ENCODE measurements at regions not wholly inside any gene's neighbourhood (a gene's known extent, or its start where the extent isn't known, plus 50 kb on each side); places are given as distances from the start of the nearest gene placed in this dataset.

GRCh38 chr1:65584399-65584798 lies 163.9 kb downstream of the LEPR start:
- Histone ChIP-seq H3K27ac (ENCODE audit: low read depth, low read length) (no peak overlapping the region), H3K36me3 (ENCODE audit: insufficient read depth, low read length) (no peaks in the 10 kb centered on the region), H3K4me3 (ENCODE audit: insufficient read depth, low read depth, low read length) (no peak overlapping the region), H3K9ac (ENCODE audit: low read length) (no peak overlapping the region), H2AFZ (ENCODE audit: low read depth, low read length) (no peak overlapping the region), H4K20me1 (ENCODE audit: insufficient read depth, low read length) (no peaks in the 10 kb centered on the region), H3K4me1 (ENCODE audit: insufficient read depth, low read length) (no peaks in the 10 kb centered on the region), H3K9me3 (ENCODE audit: insufficient read depth, low read depth, low read length) (no peaks in the 10 kb centered on the region), H3K4me2 (ENCODE audit: low read length) (no peak overlapping the region), H3K27me3 (ENCODE audit: insufficient read depth, low read length) (no peaks in the 10 kb centered on the region), H3K79me2 (ENCODE audit: insufficient read depth, low read length) (no peaks in the 10 kb centered on the region)
- Mint-ChIP-seq H3K4me3 (ENCODE audit: unreplicated experiment) (no peak overlapping the region), H3K27ac (ENCODE audit: unreplicated experiment) (no peak overlapping the region), H3K36me3 (ENCODE audit: low read depth, unreplicated experiment) (no peaks in the 10 kb centered on the region), H3K4me1 (ENCODE audit: low read depth, unreplicated experiment) (no peaks in the 10 kb centered on the region), H3K9me3 (ENCODE audit: unreplicated experiment) (peaks cover 3% of the 10 kb centered on the region), H3K27me3 (ENCODE audit: low read depth, unreplicated experiment) (no peaks in the 10 kb centered on the region)
- TF ChIP-seq CTCF (IDR thresholded peaks at IDR 0.05; ENCODE audit: insufficient read depth, low read depth, low read length) (no peak), EZH2 (IDR thresholded peaks at IDR 0.05; ENCODE audit: insufficient read depth, low read length) (no peak)
- peak; percentile 26 for FAIRE-seq
- DNase-seq (ENCODE audit: low read depth): no peak

- Histone ChIP-seq H2AFZ (ENCODE audit: low read depth, low read length) (no peak overlapping the region), H3K4me1 (ENCODE audit: insufficient read depth, low read length) (no peaks in the 10 kb centered on the region), H3K36me3 (ENCODE audit: insufficient read depth, low read length) (no peaks in the 10 kb centered on the region), H3K4me2 (ENCODE audit: low read length) (no peak overlapping the region), H3K79me2 (ENCODE audit: insufficient read depth, low read length) (no peaks in the 10 kb centered on the region), H3K27ac (ENCODE audit: low read depth, low read length) (no peak overlapping the region), H4K20me1 (ENCODE audit: insufficient read depth, low read length) (no peaks in the 10 kb centered on the region), H3K4me3 (ENCODE audit: insufficient read depth, low read depth, low read length) (no peak overlapping the region), H3K27me3 (ENCODE audit: insufficient read depth, low read length) (no peaks in the 10 kb centered on the region), H3K9me3 (ENCODE audit: insufficient read depth, low read depth, low read length) (no peaks in the 10 kb centered on the region), H3K9ac (ENCODE audit: low read length) (no peak overlapping the region)
- Mint-ChIP-seq H3K4me1 (ENCODE audit: low read depth, unreplicated experiment) (no peaks in the 10 kb centered on the region), H3K4me3 (ENCODE audit: unreplicated experiment) (no peak overlapping the region), H3K9me3 (ENCODE audit: unreplicated experiment) (peaks cover 1% of the 10 kb centered on the region), H3K27me3 (ENCODE audit: low read depth, unreplicated experiment) (no peaks in the 10 kb centered on the region), H3K27ac (ENCODE audit: unreplicated experiment) (no peak overlapping the region), H3K36me3 (ENCODE audit: low read depth, unreplicated experiment) (no peaks in the 10 kb centered on the region)
- no peak for DNase-seq (ENCODE audit: low read depth)
- no peak for FAIRE-seq
- TF ChIP-seq CTCF (IDR thresholded peaks at IDR 0.05; ENCODE audit: insufficient read depth, low read depth, low read length) (no peak), EZH2 (IDR thresholded peaks at IDR 0.05; ENCODE audit: insufficient read depth, low read length) (no peak)
Observed at GRCh38 chr1:65590279-65590678, 169.8 kb downstream of the LEPR start.

GRCh38 chr1:65593516-65593915 lies 173.0 kb downstream of the LEPR start:
- Mint-ChIP-seq H3K36me3 (ENCODE audit: low read depth, unreplicated experiment) (no peaks in the 10 kb centered on the region), H3K27me3 (ENCODE audit: low read depth, unreplicated experiment) (no peaks in the 10 kb centered on the region), H3K4me3 (ENCODE audit: unreplicated experiment) (no peak overlapping the region), H3K9me3 (ENCODE audit: unreplicated experiment) (peaks cover 1% of the 10 kb centered on the region), H3K4me1 (ENCODE audit: low read depth, unreplicated experiment) (no peaks in the 10 kb centered on the region), H3K27ac (ENCODE audit: unreplicated experiment) (no peak overlapping the region)
- TF ChIP-seq CTCF (IDR thresholded peaks at IDR 0.05; ENCODE audit: insufficient read depth, low read depth, low read length) (no peak), EZH2 (IDR thresholded peaks at IDR 0.05; ENCODE audit: insufficient read depth, low read length) (no peak)
- FAIRE-seq: no peak
- no peak overlapping the region for H3K9ac ChIP-seq (ENCODE audit: low read length)
- no peak overlapping the region for H2AFZ ChIP-seq (ENCODE audit: low read depth, low read length)
- no peaks in the 10 kb centered on the region for H3K79me2 ChIP-seq (ENCODE audit: insufficient read depth, low read length)
- H4K20me1 ChIP-seq (ENCODE audit: insufficient read depth, low read length): no peaks in the 10 kb centered on the region
- H3K36me3 ChIP-seq (ENCODE audit: insufficient read depth, low read length): no peaks in the 10 kb centered on the region
- no peak overlapping the region for H3K4me3 ChIP-seq (ENCODE audit: insufficient read depth, low read depth, low read length)
- no peaks in the 10 kb centered on the region for H3K27me3 ChIP-seq (ENCODE audit: insufficient read depth, low read length)
- no peak overlapping the region for H3K27ac ChIP-seq (ENCODE audit: low read depth, low read length)
- H3K4me1 ChIP-seq (ENCODE audit: insufficient read depth, low read length): no peaks in the 10 kb centered on the region
- H3K4me2 ChIP-seq (ENCODE audit: low read length): no peak overlapping the region
- H3K9me3 ChIP-seq (ENCODE audit: insufficient read depth, low read depth, low read length): no peaks in the 10 kb centered on the region
- no peak for DNase-seq (ENCODE audit: low read depth)

Measured in astrocyte (in vitro differentiated cells and primary cell).